ENCODE measurements at regions not wholly inside any gene's neighbourhood (a gene's known extent, or its start where the extent isn't known, plus 50 kb on each side); places are given as distances from the start of the nearest gene placed in this dataset.

DNA sequence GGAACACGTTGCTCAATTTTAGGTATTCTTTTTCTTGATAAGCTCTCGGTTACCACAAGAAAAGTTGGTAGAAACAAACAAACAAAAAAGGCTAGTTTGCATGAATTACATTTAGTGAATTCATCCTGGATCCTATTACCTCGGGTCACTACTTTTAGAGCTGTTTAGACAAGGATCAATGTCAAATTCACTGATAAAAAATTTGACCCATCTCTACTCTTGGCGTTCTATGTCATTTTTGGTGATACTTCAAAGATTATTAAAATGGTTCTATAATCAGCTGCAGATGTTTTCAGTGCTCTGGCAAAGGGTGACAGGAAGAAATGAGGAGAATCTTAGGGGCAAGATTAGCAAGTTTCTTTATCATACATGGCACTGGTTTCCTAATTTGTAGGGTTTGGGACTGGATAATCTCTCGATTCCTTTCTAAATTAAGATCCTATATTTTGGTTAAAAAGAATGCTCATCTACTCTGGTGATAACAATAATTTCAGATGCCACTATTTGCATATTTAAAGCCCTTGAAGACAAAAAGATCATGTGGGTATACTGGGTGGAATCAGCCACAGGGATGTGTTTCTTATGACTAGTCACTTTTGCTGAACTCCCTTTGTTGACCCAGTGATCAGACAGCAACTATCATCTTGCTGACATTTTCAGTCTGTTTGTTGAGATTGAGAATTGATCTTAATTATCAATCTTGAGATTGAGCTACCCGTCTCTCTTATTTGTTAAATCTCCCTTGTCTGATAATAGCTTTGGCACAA lies 442.9 kb downstream of the AASDHPPT start:
- TF ChIP-seq, protein P1, sequence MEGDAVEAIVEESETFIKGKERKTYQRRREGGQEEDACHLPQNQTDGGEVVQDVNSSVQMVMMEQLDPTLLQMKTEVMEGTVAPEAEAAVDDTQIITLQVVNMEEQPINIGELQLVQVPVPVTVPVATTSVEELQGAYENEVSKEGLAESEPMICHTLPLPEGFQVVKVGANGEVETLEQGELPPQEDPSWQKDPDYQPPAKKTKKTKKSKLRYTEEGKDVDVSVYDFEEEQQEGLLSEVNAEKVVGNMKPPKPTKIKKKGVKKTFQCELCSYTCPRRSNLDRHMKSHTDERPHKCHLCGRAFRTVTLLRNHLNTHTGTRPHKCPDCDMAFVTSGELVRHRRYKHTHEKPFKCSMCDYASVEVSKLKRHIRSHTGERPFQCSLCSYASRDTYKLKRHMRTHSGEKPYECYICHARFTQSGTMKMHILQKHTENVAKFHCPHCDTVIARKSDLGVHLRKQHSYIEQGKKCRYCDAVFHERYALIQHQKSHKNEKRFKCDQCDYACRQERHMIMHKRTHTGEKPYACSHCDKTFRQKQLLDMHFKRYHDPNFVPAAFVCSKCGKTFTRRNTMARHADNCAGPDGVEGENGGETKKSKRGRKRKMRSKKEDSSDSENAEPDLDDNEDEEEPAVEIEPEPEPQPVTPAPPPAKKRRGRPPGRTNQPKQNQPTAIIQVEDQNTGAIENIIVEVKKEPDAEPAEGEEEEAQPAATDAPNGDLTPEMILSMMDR (conservative IDR thresholded peaks at IDR 0.05; ENCODE audit: low read depth, low read length) = no peak
- TF ChIP-seq EZH2 (IDR thresholded peaks at IDR 0.05; ENCODE audit: borderline replicate concordance, low read depth, low read length, poor library complexity, severe bottlenecking) = no peak

Measured in A673 (cell line).